ENCODE measurements at regions not wholly inside any gene's neighbourhood (a gene's known extent, or its start where the extent isn't known, plus 50 kb on each side); places are given as distances from the start of the nearest gene placed in this dataset.

DNA sequence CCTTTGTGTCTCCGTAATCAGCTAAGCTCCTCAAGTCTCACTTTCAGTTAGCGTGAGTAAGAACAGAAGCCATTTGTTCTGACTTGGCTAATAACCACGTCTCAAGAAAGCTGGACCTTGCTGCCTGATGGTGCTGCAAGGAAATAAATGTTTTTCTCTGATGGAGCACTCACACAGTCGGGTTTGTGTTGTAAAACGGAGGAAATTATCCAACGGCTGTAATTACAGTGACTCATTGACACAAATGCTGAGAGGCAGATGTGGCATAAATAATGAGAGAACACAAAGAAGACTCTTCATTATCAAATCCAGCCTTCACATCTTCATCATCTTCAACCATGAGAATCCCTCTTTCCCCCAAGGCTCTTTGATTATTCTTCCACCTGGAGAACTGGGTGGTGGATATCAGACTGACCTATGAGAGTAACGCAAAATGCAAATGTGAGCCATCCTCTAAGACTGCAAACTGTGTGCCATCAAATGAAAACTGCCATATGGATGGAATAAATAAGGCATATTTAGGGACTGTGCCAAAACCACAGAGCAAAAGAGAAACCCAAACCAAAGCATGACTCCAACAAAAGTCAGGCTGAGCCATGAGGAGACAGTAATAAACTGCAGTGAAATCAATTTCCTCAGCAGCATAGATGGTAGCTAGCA, 252.6 kb downstream of the RND3 start:
- H3K36me3 ChIP-seq (replicated peaks; ENCODE audit: low read depth, low read length): no peaks in the 10 kb centered on the region
- H3K4me3 ChIP-seq (ENCODE audit: low read length): no peak overlapping the region
- 0 out of 2 replicates have a peak overlapping the region, but pooled peaks have one; percentile 17 for H3K4me2 ChIP-seq (ENCODE audit: low read length)
- no peaks in the 10 kb centered on the region for H3K79me2 ChIP-seq (ENCODE audit: low read length)
- H3K4me1 ChIP-seq (ENCODE audit: low read length): no peaks in the 10 kb centered on the region
- H2AFZ ChIP-seq (ENCODE audit: low read depth, low read length): no peak overlapping the region
- TF ChIP-seq, protein P1, sequence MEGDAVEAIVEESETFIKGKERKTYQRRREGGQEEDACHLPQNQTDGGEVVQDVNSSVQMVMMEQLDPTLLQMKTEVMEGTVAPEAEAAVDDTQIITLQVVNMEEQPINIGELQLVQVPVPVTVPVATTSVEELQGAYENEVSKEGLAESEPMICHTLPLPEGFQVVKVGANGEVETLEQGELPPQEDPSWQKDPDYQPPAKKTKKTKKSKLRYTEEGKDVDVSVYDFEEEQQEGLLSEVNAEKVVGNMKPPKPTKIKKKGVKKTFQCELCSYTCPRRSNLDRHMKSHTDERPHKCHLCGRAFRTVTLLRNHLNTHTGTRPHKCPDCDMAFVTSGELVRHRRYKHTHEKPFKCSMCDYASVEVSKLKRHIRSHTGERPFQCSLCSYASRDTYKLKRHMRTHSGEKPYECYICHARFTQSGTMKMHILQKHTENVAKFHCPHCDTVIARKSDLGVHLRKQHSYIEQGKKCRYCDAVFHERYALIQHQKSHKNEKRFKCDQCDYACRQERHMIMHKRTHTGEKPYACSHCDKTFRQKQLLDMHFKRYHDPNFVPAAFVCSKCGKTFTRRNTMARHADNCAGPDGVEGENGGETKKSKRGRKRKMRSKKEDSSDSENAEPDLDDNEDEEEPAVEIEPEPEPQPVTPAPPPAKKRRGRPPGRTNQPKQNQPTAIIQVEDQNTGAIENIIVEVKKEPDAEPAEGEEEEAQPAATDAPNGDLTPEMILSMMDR (IDR thresholded peaks at IDR 0.05; ENCODE audit: low read depth, low read length): no peak
- TF ChIP-seq EZH2phosphoT487 (IDR thresholded peaks at IDR 0.05; ENCODE audit: low read depth): no peak
- no peaks in the 10 kb centered on the region for H3K27me3 ChIP-seq (ENCODE audit: low read depth, low read length)
- H3K9me3 ChIP-seq (ENCODE audit: insufficient read depth, low read length): no peaks in the 10 kb centered on the region
- H3K9ac ChIP-seq (ENCODE audit: low read length): no peak overlapping the region
- H3K27ac ChIP-seq (ENCODE audit: low read length): no peak overlapping the region
- no peaks in the 10 kb centered on the region for H4K20me1 ChIP-seq (ENCODE audit: insufficient read depth, low read length)

GRCh38 chr2:150232871-150233270, 254.6 kb downstream of the RND3 start:
- no peak overlapping the region for H3K4me3 ChIP-seq (ENCODE audit: low read length)

DNA sequence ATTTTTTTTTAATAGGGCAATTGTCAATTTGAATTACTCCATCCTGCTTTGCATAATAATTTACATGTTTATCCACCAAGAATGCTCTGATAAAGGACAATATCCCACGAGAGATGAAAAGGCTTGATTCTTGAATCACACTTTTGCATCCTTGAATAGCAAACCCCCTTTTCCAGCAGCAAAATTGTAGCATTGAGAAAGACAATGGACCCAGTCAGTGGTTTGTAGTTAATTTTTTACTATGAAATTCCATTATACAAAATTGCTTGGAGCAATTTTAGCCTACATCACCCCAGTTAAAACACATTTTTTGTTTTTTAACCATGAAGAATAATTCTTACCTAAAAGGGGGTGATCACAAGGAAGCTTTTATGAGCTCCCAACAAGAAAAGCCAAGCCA, 255.1 kb downstream of the RND3 start:
- H3K79me2 ChIP-seq (ENCODE audit: low read length): no peaks in the 10 kb centered on the region
- H3K27me3 ChIP-seq (ENCODE audit: low read depth, low read length): no peaks in the 10 kb centered on the region
- H3K4me1 ChIP-seq (ENCODE audit: low read length): no peaks in the 10 kb centered on the region
- H3K9ac ChIP-seq (ENCODE audit: low read length): no peak overlapping the region
- no peaks in the 10 kb centered on the region for H3K9me3 ChIP-seq (ENCODE audit: insufficient read depth, low read length)
- H2AFZ ChIP-seq (ENCODE audit: low read depth, low read length): no peak overlapping the region
- no peaks in the 10 kb centered on the region for H4K20me1 ChIP-seq (ENCODE audit: insufficient read depth, low read length)
- H3K36me3 ChIP-seq (replicated peaks; ENCODE audit: low read depth, low read length): no peaks in the 10 kb centered on the region
- no peak for TF ChIP-seq EZH2phosphoT487 (IDR thresholded peaks at IDR 0.05; ENCODE audit: low read depth)
- TF ChIP-seq, protein P1 (IDR thresholded peaks at IDR 0.05; ENCODE audit: low read depth, low read length): no peak
- H3K4me3 ChIP-seq (ENCODE audit: low read length): no peak overlapping the region
- H3K27ac ChIP-seq (ENCODE audit: low read length): no peak overlapping the region
- no peak overlapping the region for H3K4me2 ChIP-seq (ENCODE audit: low read length)

More at GRCh38 chr2:150232871-150233270, 254.6 kb downstream of the RND3 start:
- H3K4me1 ChIP-seq (ENCODE audit: low read length): no peaks in the 10 kb centered on the region
- H3K79me2 ChIP-seq (ENCODE audit: low read length): no peaks in the 10 kb centered on the region
- no peak overlapping the region for H3K4me2 ChIP-seq (ENCODE audit: low read length)
- H2AFZ ChIP-seq (ENCODE audit: low read depth, low read length): no peak overlapping the region
- no peak for TF ChIP-seq EZH2phosphoT487 (IDR thresholded peaks at IDR 0.05; ENCODE audit: low read depth)
- TF ChIP-seq, protein P1 (IDR thresholded peaks at IDR 0.05; ENCODE audit: low read depth, low read length): no peak
- no peaks in the 10 kb centered on the region for H3K9me3 ChIP-seq (ENCODE audit: insufficient read depth, low read length)
- H3K9ac ChIP-seq (ENCODE audit: low read length): no peak overlapping the region
- no peak overlapping the region for H3K27ac ChIP-seq (ENCODE audit: low read length)
- no peaks in the 10 kb centered on the region for H3K27me3 ChIP-seq (ENCODE audit: low read depth, low read length)
- no peaks in the 10 kb centered on the region for H4K20me1 ChIP-seq (ENCODE audit: insufficient read depth, low read length)
- no peaks in the 10 kb centered on the region for H3K36me3 ChIP-seq (replicated peaks; ENCODE audit: low read depth, low read length)

DNA sequence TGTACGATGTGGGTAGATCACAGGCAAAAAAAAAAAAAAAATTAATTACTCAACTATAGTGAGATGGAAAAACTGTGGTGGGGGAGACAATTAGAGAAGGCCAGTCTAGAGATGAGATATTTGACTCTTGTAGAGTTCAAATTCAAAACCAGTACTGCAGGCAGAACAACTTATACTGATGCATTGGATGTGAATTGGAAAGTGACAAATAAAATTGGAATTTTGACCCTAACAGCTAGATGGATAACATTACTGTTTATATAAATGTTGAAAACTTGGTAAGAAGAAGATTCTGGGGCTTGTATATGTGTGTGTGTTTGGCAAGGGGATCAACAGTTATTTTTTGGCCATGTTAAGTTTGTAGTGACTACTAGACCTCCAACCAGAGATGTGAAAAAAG, 256.9 kb downstream of the RND3 start:
- Histone ChIP-seq H3K79me2 (ENCODE audit: low read length) (no peaks in the 10 kb centered on the region), H3K9ac (ENCODE audit: low read length) (no peak overlapping the region), H3K36me3 (replicated peaks; ENCODE audit: low read depth, low read length) (no peaks in the 10 kb centered on the region), H3K4me2 (ENCODE audit: low read length) (no peak overlapping the region), H3K27me3 (ENCODE audit: low read depth, low read length) (no peaks in the 10 kb centered on the region), H3K4me3 (ENCODE audit: low read length) (no peak overlapping the region), H4K20me1 (ENCODE audit: insufficient read depth, low read length) (no peaks in the 10 kb centered on the region), H2AFZ (ENCODE audit: low read depth, low read length) (no peak overlapping the region), H3K9me3 (ENCODE audit: insufficient read depth, low read length) (no peaks in the 10 kb centered on the region), H3K4me1 (ENCODE audit: low read length) (no peaks in the 10 kb centered on the region), H3K27ac (ENCODE audit: low read length) (no peak overlapping the region)
- TF ChIP-seq, protein P1 (IDR thresholded peaks at IDR 0.05; ENCODE audit: low read depth, low read length): no peak
- TF ChIP-seq EZH2phosphoT487 (IDR thresholded peaks at IDR 0.05; ENCODE audit: low read depth): no peak
